HG03342 (cell line): ENCODE measurements at regions not wholly inside any gene's neighbourhood (a gene's known extent, or its start where the extent isn't known, plus 50 kb on each side); places are given as distances from the start of the nearest gene placed in this dataset.

Experiments used
- ATAC-seq: cut with Tn5 transposase; IDR thresholded peaks from one replicate; pipeline ENCODE4 v1.9.1; 2021; ENCODE audit warnings: mild to moderate bottlenecking, moderate library complexity; ENCODE audit not compliant: unreplicated experiment

- no peak for ATAC-seq
Observed at GRCh38 chr16:79810449-79811189, 210.1 kb upstream of the MAF start.

DNA sequence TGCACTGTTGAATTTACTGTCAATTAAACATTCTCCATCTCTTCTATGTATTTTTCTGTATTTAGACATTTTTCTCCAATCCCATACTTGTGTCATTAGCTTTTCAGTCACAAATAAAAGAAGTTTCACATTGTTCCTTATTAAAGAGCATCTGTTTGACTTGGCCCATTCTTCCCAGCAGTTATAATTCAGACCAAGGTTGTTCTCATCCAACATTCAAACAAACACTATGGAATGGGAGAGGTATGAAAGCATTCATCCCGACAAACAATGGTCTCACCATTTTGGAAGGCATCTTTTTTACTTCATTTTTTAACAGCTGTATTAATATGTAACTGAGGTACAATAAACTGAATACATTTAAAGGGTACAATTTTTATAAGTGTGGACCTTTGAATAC, 208.8 kb upstream of the MAF start:
- no peak for ATAC-seq

DNA sequence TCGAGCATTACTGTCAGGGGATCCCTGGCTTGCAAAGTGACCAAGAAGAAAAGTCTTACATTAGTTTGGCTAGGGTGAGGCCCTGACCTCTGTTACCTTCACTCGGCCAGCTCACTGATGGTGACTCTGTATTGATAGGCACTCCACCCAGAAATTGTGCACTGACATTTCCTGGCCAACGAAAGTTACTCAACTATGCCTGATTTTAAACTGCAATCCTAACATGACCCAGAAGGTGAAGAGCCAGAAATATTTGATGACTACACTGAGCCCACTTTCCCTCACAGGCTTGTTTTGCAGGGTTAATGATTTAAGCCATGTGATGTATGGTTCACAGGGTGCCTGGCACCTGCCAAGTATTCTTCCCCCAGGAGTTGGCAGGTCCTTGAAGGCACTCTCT, 208.2 kb upstream of the MAF start:
- ATAC-seq, result no peak

DNA sequence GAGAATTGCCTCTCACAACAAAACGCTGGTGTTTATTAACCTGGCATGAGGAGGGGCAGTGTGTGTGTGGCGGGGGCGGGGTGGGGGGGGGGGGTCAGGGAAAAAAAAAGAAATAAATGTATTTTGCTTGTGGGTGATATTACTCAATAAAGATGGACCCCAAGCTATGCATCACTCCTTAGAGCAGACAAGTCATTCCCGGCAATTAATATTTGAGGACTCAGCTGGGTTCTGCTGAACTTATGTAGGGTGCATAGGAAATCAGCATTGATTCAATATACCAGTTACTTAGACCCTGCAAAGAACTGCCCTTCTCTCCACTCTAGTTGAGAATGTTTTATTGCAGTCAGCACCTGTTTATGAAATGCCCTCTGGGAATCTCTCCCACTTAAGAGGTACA, 206.2 kb upstream of the MAF start:
- ATAC-seq, result no peak

DNA sequence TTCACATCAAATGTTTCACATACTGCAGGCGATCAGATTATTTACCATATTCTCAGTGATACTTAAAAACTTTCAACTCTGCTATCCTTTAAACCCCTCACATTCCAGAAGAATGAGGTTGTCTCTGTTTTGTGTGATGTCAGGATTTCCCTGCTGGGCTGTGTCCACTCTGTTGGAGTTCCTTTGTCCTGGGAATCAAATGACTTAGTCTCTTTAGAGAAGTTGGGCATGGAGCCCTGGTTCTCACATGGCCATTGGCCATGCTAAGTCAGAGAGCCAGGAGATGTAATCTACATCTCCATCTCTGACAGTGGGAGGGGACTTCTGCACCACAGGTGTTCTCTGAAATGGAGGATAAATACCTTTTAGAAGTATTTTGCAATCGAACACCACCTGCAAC, 205.1 kb upstream of the MAF start:
- ATAC-seq, result no peak

GRCh38 chr16:79801646-79802045, 201.1 kb upstream of the MAF start:
- ATAC-seq, result no peak

DNA sequence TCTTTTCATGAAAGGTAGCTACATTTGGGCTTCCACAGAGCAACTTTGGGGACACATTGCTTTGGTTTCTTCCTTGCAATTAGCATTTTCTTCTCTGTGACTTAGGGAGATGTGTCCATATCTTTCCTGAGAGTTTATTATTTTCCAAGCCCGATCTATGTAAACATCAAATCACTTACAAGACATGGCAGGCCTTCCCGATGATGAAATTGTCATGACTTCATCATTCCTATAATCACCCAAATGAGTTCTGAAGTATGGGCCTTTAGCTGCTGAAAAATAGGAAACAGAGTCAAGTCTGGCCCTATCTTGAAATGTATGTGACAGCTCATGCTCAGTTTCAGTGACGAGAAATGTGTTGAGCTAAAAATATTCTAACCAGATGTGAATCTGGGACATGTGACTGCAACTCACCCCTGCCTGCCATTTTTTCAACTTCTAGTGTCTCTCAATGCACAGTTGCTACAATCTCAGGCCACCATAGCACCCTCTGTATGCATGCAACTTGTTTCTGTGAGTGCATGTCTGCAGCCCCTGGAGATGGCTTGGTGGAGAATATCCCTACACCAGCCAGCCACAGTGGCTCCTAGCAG, 199.6 kb upstream of the MAF start:
- ATAC-seq, result no peak

DNA sequence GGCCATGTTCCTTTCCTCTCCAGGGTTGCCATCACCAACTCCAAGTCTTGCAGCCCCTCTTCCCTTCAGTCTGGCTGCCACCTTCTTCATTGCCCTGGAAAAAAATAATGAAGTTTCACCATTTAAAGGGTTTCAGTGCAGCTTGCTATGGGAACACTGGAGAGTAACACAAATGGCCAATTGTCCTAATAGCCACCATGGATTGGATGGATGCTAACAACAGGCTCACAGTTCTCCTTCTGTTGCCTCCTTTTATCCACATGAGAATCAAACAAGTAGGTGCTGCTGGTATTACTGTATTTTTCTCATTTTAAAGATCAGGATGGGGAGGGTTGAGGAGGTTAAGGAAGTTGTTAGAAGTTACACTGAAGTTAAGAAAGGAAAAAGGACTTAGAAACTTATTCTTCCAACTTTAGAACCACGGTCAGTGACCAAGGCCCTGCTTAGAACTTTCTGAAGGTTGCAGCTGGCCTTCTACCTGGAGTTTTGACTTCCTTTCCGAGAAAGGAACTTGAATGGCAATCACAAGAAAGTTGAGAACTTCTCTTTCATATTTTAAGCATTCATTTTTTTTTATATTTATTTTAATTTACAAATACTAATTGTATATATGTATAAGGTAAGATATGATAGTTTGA, 198.0 kb upstream of the MAF start:
- no peak for ATAC-seq

DNA sequence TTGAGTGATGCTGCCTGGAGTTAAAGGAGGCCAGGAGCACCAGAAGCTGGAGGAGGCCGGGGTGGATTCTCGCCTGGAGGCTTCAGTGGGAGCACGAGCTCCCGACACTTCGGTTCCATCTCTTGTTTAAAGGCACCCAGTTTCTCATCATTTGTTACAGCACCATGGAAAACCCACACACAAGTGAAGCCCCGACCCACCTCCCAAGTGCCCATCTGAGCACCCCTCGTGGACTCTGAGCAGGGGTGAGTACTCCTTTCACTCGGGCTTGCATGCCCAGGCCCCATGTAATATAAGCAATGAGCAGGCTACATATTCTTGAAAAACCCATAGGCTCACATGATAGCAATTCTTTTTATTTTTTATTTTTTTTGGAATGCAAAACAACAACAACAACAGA, 196.9 kb upstream of the MAF start:
- no peak for ATAC-seq

DNA sequence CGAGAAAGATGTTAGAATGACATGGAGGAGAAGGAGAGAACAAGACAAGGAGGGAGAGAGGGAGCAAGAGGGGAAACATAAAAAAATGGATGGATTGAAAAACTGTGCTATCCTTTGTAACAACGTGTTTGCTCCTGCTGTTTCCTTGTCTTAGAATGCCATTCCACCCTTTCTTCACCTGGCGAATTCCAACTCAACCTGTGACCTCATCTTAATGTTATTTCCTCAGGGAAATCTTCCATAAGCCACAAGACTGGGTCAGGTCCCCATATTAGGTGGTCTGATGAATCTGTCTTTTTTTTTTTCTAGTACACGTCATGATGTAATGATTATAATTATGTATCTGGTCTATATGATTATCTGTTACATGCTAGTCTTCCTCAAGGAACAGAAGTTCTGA, 195.0 kb upstream of the MAF start:
- no peak for ATAC-seq

DNA sequence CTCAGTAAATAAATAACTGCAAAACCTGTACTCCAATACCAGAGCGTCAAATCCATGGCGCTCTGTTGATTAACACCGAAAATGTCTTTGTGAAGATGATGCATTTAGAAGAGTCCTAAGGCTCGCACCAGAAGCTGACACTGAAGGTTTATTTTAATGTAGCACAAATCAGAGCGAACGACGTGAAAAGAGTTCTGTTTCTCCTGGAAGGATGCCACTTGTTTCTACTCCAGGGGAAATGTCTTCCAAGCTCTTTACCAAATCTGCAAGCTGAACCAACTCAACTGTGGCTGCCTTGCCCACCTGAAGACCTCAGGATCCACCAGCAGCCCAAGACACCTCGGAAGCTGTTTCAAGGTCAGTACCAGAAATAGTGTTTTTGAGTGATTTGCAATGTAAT, 194.4 kb upstream of the MAF start:
- ATAC-seq, result no peak

DNA sequence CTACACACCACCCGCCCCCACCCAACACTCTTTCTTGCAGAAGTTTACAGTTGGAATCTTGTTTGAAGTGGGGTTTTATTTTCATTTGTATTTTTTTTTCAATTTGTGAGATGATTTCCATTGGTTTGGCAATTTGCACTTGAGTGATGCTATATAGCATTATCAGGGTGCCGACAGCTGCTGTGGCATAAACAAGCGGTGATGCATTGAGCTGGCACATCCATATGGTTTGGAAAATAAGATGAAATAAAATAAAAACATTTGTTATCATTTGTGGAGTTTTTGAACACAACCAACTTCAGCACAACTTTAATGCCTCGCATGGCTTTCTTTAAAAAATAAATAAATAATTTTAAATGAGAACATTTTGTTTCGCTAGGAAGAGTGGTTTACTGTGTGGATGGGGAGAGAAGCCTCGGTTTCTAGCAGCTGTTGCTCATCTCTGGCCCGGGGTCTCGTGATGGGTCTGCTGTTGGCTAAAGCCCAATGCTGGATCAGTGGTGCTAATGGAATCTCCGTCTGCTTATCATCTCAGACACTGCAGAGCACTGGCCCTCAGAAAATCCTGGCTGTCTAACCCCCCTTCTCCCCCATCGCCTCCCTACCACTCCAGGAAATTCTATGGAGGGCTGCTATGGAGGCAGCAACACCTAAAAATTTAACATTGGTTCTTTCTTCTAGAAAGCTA, 192.3 kb upstream of the MAF start:
- ATAC-seq, result no peak

DNA sequence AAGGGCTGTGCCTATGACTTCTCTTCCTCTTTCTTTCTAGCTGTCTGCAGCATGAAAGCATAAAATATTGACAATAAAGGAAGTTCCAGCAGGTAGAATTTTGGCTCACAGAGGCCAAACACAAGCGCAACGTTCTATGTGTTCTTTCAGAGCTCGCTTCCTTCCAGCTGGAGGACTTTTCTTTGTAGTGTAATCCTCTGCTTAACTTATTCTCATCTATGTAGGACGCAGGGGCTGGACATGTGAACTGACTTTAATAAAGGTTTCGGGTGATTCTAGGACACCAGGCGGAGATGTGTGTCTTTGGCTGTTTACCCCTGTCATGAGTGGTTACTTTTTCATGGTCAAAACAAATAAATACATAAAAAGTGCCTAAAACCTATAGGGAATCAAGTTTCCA, 191.5 kb upstream of the MAF start:
- ATAC-seq, result no peak

DNA sequence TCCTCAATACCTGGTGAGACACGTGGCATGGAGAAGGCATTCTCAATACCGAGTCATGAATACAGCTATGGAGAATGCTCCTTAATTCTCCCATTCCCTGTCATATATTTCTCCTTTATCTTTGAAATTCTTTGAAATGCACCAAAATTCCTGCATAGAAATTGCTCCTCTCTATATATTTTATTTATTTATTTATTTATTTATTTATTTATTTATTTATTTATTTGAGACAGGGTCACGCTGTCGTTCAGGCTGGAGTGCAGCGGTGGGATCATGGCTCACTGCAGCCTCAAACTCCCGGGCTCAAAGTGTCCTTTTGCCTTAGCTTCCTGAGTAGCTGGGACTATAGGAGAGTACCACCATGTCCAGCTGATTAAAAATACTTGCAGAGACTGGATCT, 190.3 kb upstream of the MAF start:
- no peak for ATAC-seq

DNA sequence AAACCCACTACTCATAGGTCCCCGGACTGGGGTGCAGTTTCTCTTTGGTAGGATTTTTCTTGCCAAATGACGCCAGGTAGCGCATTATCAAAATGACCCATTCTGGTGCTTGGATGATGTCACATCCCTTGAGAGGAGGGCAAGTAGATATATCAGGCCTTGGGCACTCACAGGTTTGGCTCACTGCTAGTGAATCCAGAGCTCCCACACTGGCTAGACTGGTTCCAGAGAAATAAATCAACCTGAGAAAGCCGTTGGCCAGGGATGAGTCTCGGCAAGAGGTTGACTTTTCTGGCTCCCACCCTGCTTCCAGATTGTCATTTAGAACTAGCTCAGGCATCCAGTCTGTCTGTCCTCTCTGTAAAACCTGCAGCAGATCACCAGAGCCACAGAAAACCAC, 188.4 kb upstream of the MAF start:
- ATAC-seq, result no peak

- no peak for ATAC-seq
Observed at GRCh38 chr16:79786389-79786788, 185.9 kb upstream of the MAF start.

DNA sequence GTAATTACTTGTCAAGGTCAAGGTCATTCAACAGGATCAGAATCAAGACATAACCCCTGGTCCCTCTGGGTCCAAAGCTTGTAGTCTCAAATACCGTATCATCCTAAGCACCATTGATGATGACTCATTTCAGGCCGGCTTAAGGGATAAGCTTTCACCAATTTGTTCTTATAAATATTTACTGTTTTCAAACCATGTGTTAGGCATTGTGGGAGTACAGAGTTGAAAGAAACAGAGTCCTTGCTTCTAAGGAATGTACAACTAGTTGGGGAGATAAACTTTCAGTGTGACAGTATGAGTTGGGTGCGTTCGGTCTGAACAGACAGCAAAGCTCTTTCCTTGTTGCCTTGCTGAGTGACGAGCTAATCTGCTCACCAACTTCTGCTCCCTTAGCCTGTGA, 183.5 kb upstream of the MAF start:
- no peak for ATAC-seq

DNA sequence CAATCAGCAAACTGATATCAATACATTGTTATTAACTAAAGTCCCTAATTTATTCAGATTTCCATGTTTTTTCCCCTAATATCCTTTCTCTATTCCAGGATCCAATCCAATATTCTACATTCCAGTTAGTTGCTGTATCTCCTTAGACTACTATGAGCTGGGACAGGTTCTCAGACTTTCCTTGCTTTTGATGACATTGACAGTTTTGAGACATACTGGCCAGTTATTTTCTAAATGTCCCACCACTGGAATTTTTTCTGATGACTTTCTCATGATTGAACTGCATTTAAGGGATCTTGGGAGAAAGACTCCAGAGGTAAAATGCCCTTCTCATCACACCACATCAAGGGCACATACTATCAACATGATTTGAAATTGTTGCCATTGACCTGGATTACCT, 177.1 kb upstream of the MAF start:
- ATAC-seq, result no peak

DNA sequence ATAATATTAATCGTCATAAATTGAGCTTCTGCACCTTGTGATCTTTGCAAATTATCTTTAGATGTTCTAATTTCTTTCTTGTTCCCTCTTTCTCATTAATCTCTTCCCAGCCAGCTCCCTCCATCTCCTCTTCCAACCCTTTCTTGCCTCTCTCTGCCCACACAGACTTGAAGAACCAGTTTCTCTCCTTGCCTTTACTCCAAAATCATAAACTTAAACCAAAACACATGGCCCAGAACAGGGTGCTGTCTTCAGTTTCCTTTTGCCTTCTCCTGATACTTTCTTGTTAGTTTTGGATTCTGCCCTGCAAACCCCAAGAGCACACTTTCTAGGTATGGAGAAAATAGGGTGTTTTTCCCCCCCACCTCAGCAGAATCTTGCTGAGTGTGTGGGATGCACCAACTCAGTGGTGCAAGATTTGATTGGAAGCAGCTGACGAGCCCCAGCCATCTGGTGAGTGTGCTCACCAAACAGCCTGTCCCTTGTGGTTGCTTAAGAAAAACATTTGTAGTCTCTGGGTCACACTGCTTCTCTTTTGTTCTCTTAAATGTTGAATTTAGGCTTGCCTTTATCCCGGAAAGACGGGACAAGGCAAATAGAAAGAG, 175.8 kb upstream of the MAF start:
- no peak for ATAC-seq

DNA sequence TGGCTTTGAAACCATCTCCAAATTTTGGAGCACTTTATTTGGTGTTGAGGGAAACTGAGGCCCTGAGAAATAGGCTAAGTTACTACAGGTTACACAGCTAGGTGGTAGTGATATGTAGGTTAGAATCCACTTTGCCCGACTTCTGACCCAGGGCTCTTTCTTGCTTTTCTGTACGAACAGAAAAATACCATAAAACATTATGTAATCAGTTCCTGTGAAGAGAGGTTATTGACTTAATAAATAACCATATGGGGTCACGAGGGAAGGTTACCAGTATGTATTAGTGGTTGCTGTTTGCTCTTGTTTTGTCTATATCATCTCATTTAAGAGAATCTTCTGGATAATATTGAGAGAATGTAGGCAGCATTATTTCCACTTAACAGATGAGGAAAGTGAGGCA, 172.2 kb upstream of the MAF start:
- ATAC-seq, result no peak

GRCh38 chr16:79772048-79772447, 171.5 kb upstream of the MAF start:
- no peak for ATAC-seq
